GM23338 (cell line): ENCODE measurements at regions not wholly inside any gene's neighbourhood (a gene's known extent, or its start where the extent isn't known, plus 50 kb on each side); places are given as distances from the start of the nearest gene placed in this dataset.

ENCODE experiments used
- ATAC-seq: fragments of 200-7000 bp; cut with Tn5 transposase; 3 replicates; pipeline ENCODE4 v1.9.1; 2020
- DNase-seq: peaks from one replicate; pipeline ENCODE4 v3.0.0-alpha.2; 2015; ENCODE audit warnings: low spot score
- H2AFZ ChIP-seq: fragments of 200-600 bp; sonication (generic); 2 replicates; pipeline ENCODE4 v1.8.0; 2016; ENCODE audit warnings: antibody characterized with exemption, mild to moderate bottlenecking, moderate library complexity
- H3F3A ChIP-seq: fragments of 200-600 bp; sonication (generic); replicated peaks from 2 replicates; pipeline ENCODE4 v1.8.0; 2017; ENCODE audit warnings: antibody characterized with exemption, mixed run types, low read depth
- H3K27ac ChIP-seq: fragments of 200-600 bp; sonication (generic); 2 replicates; pipeline ENCODE4 v1.6.1; 2016; ENCODE audit warnings: low read depth
- H3K27me3 ChIP-seq: fragments of 200-600 bp; sonication (generic); 2 replicates; pipeline ENCODE4 v1.8.0; 2016; ENCODE audit warnings: mild to moderate bottlenecking, mixed run types, moderate library complexity; ENCODE audit not compliant: insufficient read depth
- H3K36me3 ChIP-seq: fragments of 200-600 bp; sonication (generic); 2 replicates; pipeline ENCODE4 v1.8.0; 2016; ENCODE audit warnings: mild to moderate bottlenecking; ENCODE audit not compliant: insufficient read depth
- H3K4me1 ChIP-seq: fragments of 200-600 bp; sonication (generic); 2 replicates; pipeline ENCODE4 v1.8.0; 2016; ENCODE audit warnings: mild to moderate bottlenecking, moderate library complexity; ENCODE audit not compliant: insufficient read depth
- H3K4me2 ChIP-seq: fragments of 200-600 bp; sonication (generic); 2 replicates; pipeline ENCODE4 v1.7.1; 2017; ENCODE audit warnings: mixed run types
- H3K4me3 ChIP-seq: fragments of 200-600 bp; sonication (generic); 2 replicates; pipeline ENCODE4 v1.6.1; 2016; ENCODE audit warnings: mixed run types
- H3K79me2 ChIP-seq: fragments of 200-600 bp; sonication (generic); replicated peaks from 2 replicates; pipeline ENCODE4 v1.8.0; 2017; ENCODE audit warnings: mild to moderate bottlenecking; ENCODE audit not compliant: insufficient read depth
- H3K9me2 ChIP-seq: fragments of 200-600 bp; sonication (generic); 2 replicates; pipeline ENCODE4 v1.8.0; 2017; ENCODE audit not compliant: insufficient read depth
- H4K20me1 ChIP-seq: fragments of 200-600 bp; sonication (generic); replicated peaks from 2 replicates; pipeline ENCODE4 v1.8.0; 2017; ENCODE audit warnings: mild to moderate bottlenecking; ENCODE audit not compliant: insufficient read depth
- H3K27ac Mint-ChIP-seq: 2 replicates; pipeline ENCODE4 v1.8.0; 2020; ENCODE audit warnings: inconsistent platforms, mild to moderate bottlenecking, moderate library complexity, mixed read lengths
- H3K27me3 Mint-ChIP-seq: 3 replicates; pipeline ENCODE4 v1.8.0; 2022; ENCODE audit warnings: low read depth, mild to moderate bottlenecking, moderate library complexity, mixed read lengths, inconsistent platforms; ENCODE audit not compliant: insufficient read depth, poor library complexity
- H3K36me3 Mint-ChIP-seq: 3 replicates; pipeline ENCODE4 v1.8.0; 2021; ENCODE audit warnings: low read depth, mild to moderate bottlenecking, inconsistent platforms, moderate library complexity, mixed read lengths
- H3K4me1 Mint-ChIP-seq: 3 replicates; pipeline ENCODE4 v1.8.0; 2020; ENCODE audit warnings: mild to moderate bottlenecking, inconsistent platforms, mixed read lengths
- H3K4me3 Mint-ChIP-seq: 3 replicates; pipeline ENCODE4 v1.8.0; 2021; ENCODE audit warnings: moderate library complexity, mild to moderate bottlenecking, inconsistent platforms, mixed read lengths
- H3K9me3 Mint-ChIP-seq: 3 replicates; pipeline ENCODE4 v1.8.0; 2020; ENCODE audit warnings: moderate library complexity, mild to moderate bottlenecking, inconsistent platforms, mixed read lengths
- CREB1 ChIP-seq: fragments of 250-450 bp; sonication (Bioruptor Pico); IDR thresholded peaks from 2 replicates; pipeline ENCODE4 v1.5.0; 2020; ENCODE audit warnings: low read depth, mild to moderate bottlenecking, moderate library complexity
- EZH2 ChIP-seq: fragments of 200-600 bp; sonication (generic); IDR thresholded peaks from one replicate; pipeline ENCODE4 v1.8.0; 2017; ENCODE audit warnings: antibody characterized with exemption, mild to moderate bottlenecking, low read depth; ENCODE audit not compliant: unreplicated experiment
- EZH2phosphoT487 ChIP-seq: fragments of 200-600 bp; sonication (generic); IDR thresholded peaks from one replicate; pipeline ENCODE4 v1.8.1; 2018; ENCODE audit warnings: antibody characterized with exemption; ENCODE audit not compliant: unreplicated experiment
- JUNB ChIP-seq: IDR thresholded peaks from one replicate; pipeline ENCODE4 v1.6.1; 2016; ENCODE audit warnings: antibody characterized with exemption; ENCODE audit not compliant: unreplicated experiment
- NANOG ChIP-seq: IDR thresholded peaks from 2 replicates; pipeline ENCODE4 v1.6.1; 2016; ENCODE audit warnings: antibody characterized with exemption, borderline replicate concordance
- STAT1 ChIP-seq: IDR thresholded peaks from one replicate; pipeline ENCODE4 v1.6.1; 2016; ENCODE audit warnings: antibody characterized with exemption; ENCODE audit not compliant: unreplicated experiment
- ZNF331 ChIP-seq: fragments of 250-450 bp; sonication (Bioruptor Pico); IDR thresholded peaks from 2 replicates; pipeline ENCODE4 v1.5.0; 2020; ENCODE audit warnings: low read depth, mild to moderate bottlenecking, moderate library complexity
- TF ChIP-seq, protein P1 (sequence below): IDR thresholded peaks from 2 replicates; pipeline ENCODE4 v1.6.1; 2016; ENCODE audit warnings: antibody characterized with exemption
- TF ChIP-seq, protein P2 (sequence below), 2 experiments: fragments of 200-600 bp in 1 of 2; sonication (generic) in 1 of 2; conservative IDR thresholded peaks; 2 replicates each; pipeline versions ENCODE4 v1.5.1 to v1.6.1; 2016 to 2017; ENCODE audit warnings: antibody characterized with exemption in 2 of 2, low read depth in 2 of 2, mild to moderate bottlenecking in 2 of 2, moderate library complexity in 1 of 2

- TF ChIP-seq, protein P1, sequence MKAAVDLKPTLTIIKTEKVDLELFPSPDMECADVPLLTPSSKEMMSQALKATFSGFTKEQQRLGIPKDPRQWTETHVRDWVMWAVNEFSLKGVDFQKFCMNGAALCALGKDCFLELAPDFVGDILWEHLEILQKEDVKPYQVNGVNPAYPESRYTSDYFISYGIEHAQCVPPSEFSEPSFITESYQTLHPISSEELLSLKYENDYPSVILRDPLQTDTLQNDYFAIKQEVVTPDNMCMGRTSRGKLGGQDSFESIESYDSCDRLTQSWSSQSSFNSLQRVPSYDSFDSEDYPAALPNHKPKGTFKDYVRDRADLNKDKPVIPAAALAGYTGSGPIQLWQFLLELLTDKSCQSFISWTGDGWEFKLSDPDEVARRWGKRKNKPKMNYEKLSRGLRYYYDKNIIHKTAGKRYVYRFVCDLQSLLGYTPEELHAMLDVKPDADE: no peak
Observed at GRCh38 chr12:29902043-29902442, 118.3 kb upstream of the TMTC1 start (continued).

GRCh38 chr12:29901585-29901984, 117.8 kb upstream of the TMTC1 start:
- no peaks in the 10 kb centered on the region for H4K20me1 ChIP-seq
- H3F3A ChIP-seq: no peaks in the 10 kb centered on the region
- peaks cover 1% of the 10 kb centered on the region; the same call in 1 of the 2 replicates for H3K9me2 ChIP-seq
- Mint-ChIP-seq H3K4me3 (no peak overlapping the region), H3K4me1 (peaks cover 9% of the 10 kb centered on the region), H3K36me3 (no peaks in the 10 kb centered on the region; the same call in 2 of the 3 replicates), H3K27me3 (peaks cover 2% of the 10 kb centered on the region), H3K27ac (no peak overlapping the region), H3K9me3 (no peaks in the 10 kb centered on the region)
- ATAC-seq (peak; percentile 81), DNase-seq (peak; percentile 82)
- no peak overlapping the region for H3K4me3 ChIP-seq
- no peak overlapping the region for H3K27ac ChIP-seq
- H3K79me2 ChIP-seq: no peaks in the 10 kb centered on the region
- no peaks in the 10 kb centered on the region for H3K36me3 ChIP-seq
- TF ChIP-seq, protein P2, sequence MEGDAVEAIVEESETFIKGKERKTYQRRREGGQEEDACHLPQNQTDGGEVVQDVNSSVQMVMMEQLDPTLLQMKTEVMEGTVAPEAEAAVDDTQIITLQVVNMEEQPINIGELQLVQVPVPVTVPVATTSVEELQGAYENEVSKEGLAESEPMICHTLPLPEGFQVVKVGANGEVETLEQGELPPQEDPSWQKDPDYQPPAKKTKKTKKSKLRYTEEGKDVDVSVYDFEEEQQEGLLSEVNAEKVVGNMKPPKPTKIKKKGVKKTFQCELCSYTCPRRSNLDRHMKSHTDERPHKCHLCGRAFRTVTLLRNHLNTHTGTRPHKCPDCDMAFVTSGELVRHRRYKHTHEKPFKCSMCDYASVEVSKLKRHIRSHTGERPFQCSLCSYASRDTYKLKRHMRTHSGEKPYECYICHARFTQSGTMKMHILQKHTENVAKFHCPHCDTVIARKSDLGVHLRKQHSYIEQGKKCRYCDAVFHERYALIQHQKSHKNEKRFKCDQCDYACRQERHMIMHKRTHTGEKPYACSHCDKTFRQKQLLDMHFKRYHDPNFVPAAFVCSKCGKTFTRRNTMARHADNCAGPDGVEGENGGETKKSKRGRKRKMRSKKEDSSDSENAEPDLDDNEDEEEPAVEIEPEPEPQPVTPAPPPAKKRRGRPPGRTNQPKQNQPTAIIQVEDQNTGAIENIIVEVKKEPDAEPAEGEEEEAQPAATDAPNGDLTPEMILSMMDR (conservative IDR thresholded peaks at IDR 0.05; ENCODE audit: low read depth in 2 of 2): peak; percentile 84 to 86
- TF ChIP-seq ZNF331 (CRISPR knock-in tag) (no peak), STAT1 (no peak)
- no peaks in the 10 kb centered on the region for H3K27me3 ChIP-seq
- no peak overlapping the region for H3K4me2 ChIP-seq
- 0 out of 2 replicates have a peak, but pooled peaks cover 1% of the 10 kb centered on the region for H3K4me1 ChIP-seq
- 0 out of 2 replicates have a peak overlapping the region, but pooled peaks have one; percentile 3 for H2AFZ ChIP-seq

- Mint-ChIP-seq H3K36me3 (no peaks in the 10 kb centered on the region), H3K4me1 (peaks cover 20% of the 10 kb centered on the region), H3K9me3 (no peaks in the 10 kb centered on the region), H3K27me3 (peaks cover 2% of the 10 kb centered on the region), H3K4me3 (no peak overlapping the region), H3K27ac (no peak overlapping the region)
- no peak overlapping the region for H3K4me2 ChIP-seq
- no peak for DNase-seq
- peaks cover 7% of the 10 kb centered on the region; the same call in 1 of the 2 replicates for H3K4me1 ChIP-seq
- ATAC-seq: no peak
- no peaks in the 10 kb centered on the region for H3K36me3 ChIP-seq
- H3K27ac ChIP-seq: no peak overlapping the region
- H3K79me2 ChIP-seq: no peaks in the 10 kb centered on the region
- no peaks in the 10 kb centered on the region for H3K27me3 ChIP-seq
- no peaks in the 10 kb centered on the region for H4K20me1 ChIP-seq
- peaks cover 5% of the 10 kb centered on the region; the same call in 1 of the 2 replicates for H3K9me2 ChIP-seq
- H3K4me3 ChIP-seq: no peak overlapping the region
- no peaks in the 10 kb centered on the region for H3F3A ChIP-seq
- H2AFZ ChIP-seq: no peak overlapping the region
- TF ChIP-seq NANOG: no peak
- no peak for TF ChIP-seq JUNB
- TF ChIP-seq EZH2phosphoT487: no peak
- no peak for TF ChIP-seq CREB1 (CRISPR knock-in tag)
- TF ChIP-seq, protein P2 (conservative IDR thresholded peaks at IDR 0.05; ENCODE audit: low read depth in 2 of 2): no peak
- no peak for TF ChIP-seq EZH2
- TF ChIP-seq, protein P1: no peak
- no peak for TF ChIP-seq STAT1
- no peak for TF ChIP-seq ZNF331 (CRISPR knock-in tag)
Observed at GRCh38 chr12:29899212-29899931, 115.6 kb upstream of the TMTC1 start.
